AG04450 (cell line): ENCODE measurements at regions not wholly inside any gene's neighbourhood (a gene's known extent, or its start where the extent isn't known, plus 50 kb on each side); places are given as distances from the start of the nearest gene placed in this dataset.
"Not testable (repeated sequence)": the region's sequence is repeated elsewhere in the genome, so short reads cannot be mapped to it uniquely, and the experiment has no call there.

Experiments
- CTCF ChIA-PET: fragments of 300-600, 350-600 bp; formaldehyde crosslinking; extraction: SDS; loops from one replicate; lab custom pipeline; 2022; ENCODE audit warnings: antibody characterized with exemption, inconsistent platforms; lab: Charles Lee
- POLR2A ChIA-PET: fragments of 350-600 bp; formaldehyde crosslinking; extraction: SDS; loops from one replicate; lab custom pipeline; 2021; ENCODE audit warnings: antibody characterized with exemption, inconsistent platforms; lab: Yijun Ruan, JAX
- DNase-seq: peaks from one replicate; pipeline ENCODE4 v3.0.0-alpha.2; 2011; ENCODE audit warnings: low read depth, low spot score
- H3K27ac ChIP-seq: one replicate; pipeline ENCODE4 v1.5.1; 2012; ENCODE audit warnings: low read depth, low read length, control low read depth
- H3K27me3 ChIP-seq: one replicate; pipeline ENCODE4 v1.6.0; 2012; ENCODE audit warnings: low read length; ENCODE audit not compliant: control insufficient read depth, insufficient read depth
- H3K4me3 ChIP-seq: 2 replicates; pipeline ENCODE4 v1.5.1; 2011; ENCODE audit warnings: mild to moderate bottlenecking, low read depth, low read length, control low read depth
- H3K9me3 ChIP-seq: 2 replicates; pipeline ENCODE4 v1.5.1; 2012; ENCODE audit warnings: low read length; ENCODE audit not compliant: control insufficient read depth, insufficient read depth
- CTCF ChIP-seq: IDR thresholded peaks from 2 replicates; pipeline ENCODE4 v1.5.1; 2011; ENCODE audit warnings: low read depth, low read length, control low read depth, inconsistent platforms

GRCh38 chr17:15835481-15835880, 103.4 kb downstream of the TBC1D26 start:
- H3K4me3 ChIP-seq, DNase-seq, H3K9me3 ChIP-seq, H3K27me3 ChIP-seq, CTCF ChIA-PET, H3K27ac ChIP-seq, POLR2A ChIA-PET: not testable (repeated sequence)

- H3K4me3 ChIP-seq, H3K27ac ChIP-seq, CTCF ChIA-PET, H3K27me3 ChIP-seq, H3K9me3 ChIP-seq, DNase-seq, POLR2A ChIA-PET: not testable (repeated sequence)
Measured at GRCh38 chr17:15836249-15836982, 104.3 kb downstream of the TBC1D26 start.

GRCh38 chr17:15836991-15837390, 104.9 kb downstream of the TBC1D26 start:
- H3K4me3 ChIP-seq, DNase-seq, H3K27ac ChIP-seq, POLR2A ChIA-PET, H3K27me3 ChIP-seq, CTCF ChIA-PET, H3K9me3 ChIP-seq: not testable (repeated sequence)

- peak overlapping the region; percentile 47 for H3K27ac ChIP-seq
- H3K4me3 ChIP-seq, H3K9me3 ChIP-seq, H3K27me3 ChIP-seq, POLR2A ChIA-PET, CTCF ChIA-PET: not testable (repeated sequence)
- peak; percentile 8 for DNase-seq
Measured at GRCh38 chr17:15847447-15848229, 97.3 kb upstream of the ADORA2B start.

- peak; percentile 16 for DNase-seq
- H3K27me3 ChIP-seq, H3K4me3 ChIP-seq, CTCF ChIA-PET, H3K9me3 ChIP-seq, H3K27ac ChIP-seq, POLR2A ChIA-PET: not testable (repeated sequence)
- peak; percentile 48 for TF ChIP-seq CTCF
Measured at GRCh38 chr17:15849054-15849453, 95.9 kb upstream of the ADORA2B start.

- H3K27ac ChIP-seq, CTCF ChIA-PET, H3K4me3 ChIP-seq, H3K9me3 ChIP-seq, H3K27me3 ChIP-seq, POLR2A ChIA-PET, DNase-seq: not testable (repeated sequence)
Measured at GRCh38 chr17:15850071-15850470, 94.9 kb upstream of the ADORA2B start.

- H3K9me3 ChIP-seq, H3K27ac ChIP-seq, H3K27me3 ChIP-seq, CTCF ChIA-PET, H3K4me3 ChIP-seq, DNase-seq, POLR2A ChIA-PET: not testable (repeated sequence)
Measured at GRCh38 chr17:15850687-15851086, 94.2 kb upstream of the ADORA2B start.

GRCh38 chr17:15852863-15853262, 92.1 kb upstream of the ADORA2B start:
- CTCF ChIA-PET, H3K4me3 ChIP-seq, H3K9me3 ChIP-seq, H3K27ac ChIP-seq, DNase-seq, POLR2A ChIA-PET, H3K27me3 ChIP-seq: not testable (repeated sequence)

GRCh38 chr17:15856191-15856590, 88.7 kb upstream of the ADORA2B start:
- H3K27ac ChIP-seq, POLR2A ChIA-PET, CTCF ChIA-PET: not testable (repeated sequence)

GRCh38 chr17:15856745-15857144, 88.2 kb upstream of the ADORA2B start:
- H3K27ac ChIP-seq, H3K4me3 ChIP-seq, DNase-seq, H3K9me3 ChIP-seq, CTCF ChIA-PET, H3K27me3 ChIP-seq, POLR2A ChIA-PET: not testable (repeated sequence)

More at GRCh38 chr17:15856191-15856590, 88.7 kb upstream of the ADORA2B start:
- not testable (repeated sequence) for H3K9me3 ChIP-seq, DNase-seq, H3K27me3 ChIP-seq, H3K4me3 ChIP-seq

- H3K9me3 ChIP-seq, DNase-seq, H3K27ac ChIP-seq, CTCF ChIA-PET, H3K27me3 ChIP-seq, POLR2A ChIA-PET, H3K4me3 ChIP-seq: not testable (repeated sequence)
Measured at GRCh38 chr17:15858082-15858481, 86.8 kb upstream of the ADORA2B start.
